Germinal center (tissue), 1 donor: ENCODE measurements at regions not wholly inside any gene's neighbourhood (a gene's known extent, or its start where the extent isn't known, plus 50 kb on each side); places are given as distances from the start of the nearest gene placed in this dataset.
A peak's percentile ranks its signal among the peaks of the same experiment; 100 is the strongest.
"Not testable (repeated sequence)": the region's sequence is repeated elsewhere in the genome, so short reads cannot be mapped to it uniquely, and the experiment has no call there.

Experiments used
- DNase-seq: peaks from one replicate; pipeline ENCODE4 v3.0.0; 2012; ENCODE audit warnings: mixed read lengths, low spot score

- DNase-seq, result no peak
Measured at GRCh38 chr6:159594106-159594749, 98.8 kb downstream of the SOD2 start.

DNA sequence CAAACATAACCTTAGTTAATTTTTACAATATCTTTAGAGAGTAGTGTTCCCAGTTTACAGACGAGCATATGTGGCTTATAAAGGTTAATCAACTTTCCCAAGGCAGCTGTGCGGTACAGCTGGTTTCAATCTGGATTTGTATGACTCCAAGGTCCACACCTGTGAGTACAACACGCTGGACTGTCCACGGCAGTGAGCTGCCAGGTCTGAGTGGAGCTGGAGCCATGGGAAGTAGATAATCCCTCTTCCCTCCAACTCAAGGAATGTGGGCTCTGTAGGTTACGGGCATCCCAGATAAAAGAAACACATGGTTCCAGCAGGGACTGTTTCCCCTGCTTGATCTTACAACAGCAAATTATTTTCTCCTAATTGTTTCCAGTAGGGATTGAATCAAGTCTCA is 102.2 kb downstream of the SOD2 start:
- no peak for DNase-seq

- no peak for DNase-seq
Measured at GRCh38 chr6:159586684-159587083, 106.4 kb downstream of the SOD2 start.

- DNase-seq, result no peak
Measured at GRCh38 chr6:159582736-159583135, 110.3 kb downstream of the SOD2 start.

GRCh38 chr6:159578629-159579028 is 114.4 kb downstream of the SOD2 start:
- no peak for DNase-seq

- DNase-seq, result no peak
Measured at GRCh38 chr6:159577564-159577963, 115.5 kb downstream of the SOD2 start.

GRCh38 chr6:159572439-159573110 is 120.5 kb downstream of the SOD2 start:
- DNase-seq, result no peak

- DNase-seq, result no peak
Measured at GRCh38 chr6:159565181-159565710, 127.8 kb downstream of the SOD2 start.

- no peak for DNase-seq
Measured at GRCh38 chr6:159564456-159564855, 128.6 kb downstream of the SOD2 start.

- no peak for DNase-seq
Measured at GRCh38 chr6:159557031-159557430, 136.0 kb downstream of the SOD2 start.

GRCh38 chr6:159555082-159555875 is 137.8 kb downstream of the SOD2 start:
- DNase-seq, result no peak

- DNase-seq, result no peak
Measured at GRCh38 chr6:159541296-159541695, 151.7 kb downstream of the SOD2 start.

GRCh38 chr6:159540883-159541282 is 152.2 kb downstream of the SOD2 start:
- DNase-seq, result no peak

DNA sequence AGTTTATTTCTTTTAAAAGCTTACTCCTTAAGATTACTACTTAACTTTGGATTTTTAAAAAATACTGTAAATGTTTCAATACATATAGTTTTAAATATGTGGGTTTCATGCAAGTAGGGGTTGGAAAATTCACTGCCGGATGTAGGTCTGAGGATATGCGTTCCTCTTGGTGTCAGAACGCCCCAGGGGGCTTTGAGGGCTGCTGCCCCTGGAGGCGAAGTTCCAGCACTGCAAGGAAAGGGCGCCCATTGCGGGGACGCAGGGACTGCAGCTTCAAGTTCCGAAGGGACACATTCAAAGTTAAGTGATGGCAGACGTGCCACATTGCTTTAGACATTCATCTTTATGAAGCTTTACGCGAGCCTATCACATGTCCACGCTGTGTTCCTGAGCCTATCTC is 152.9 kb downstream of the SOD2 start:
- DNase-seq, result peak; percentile 25

GRCh38 chr6:159538031-159538430 is 155.0 kb downstream of the SOD2 start:
- not testable (repeated sequence) for DNase-seq

DNA sequence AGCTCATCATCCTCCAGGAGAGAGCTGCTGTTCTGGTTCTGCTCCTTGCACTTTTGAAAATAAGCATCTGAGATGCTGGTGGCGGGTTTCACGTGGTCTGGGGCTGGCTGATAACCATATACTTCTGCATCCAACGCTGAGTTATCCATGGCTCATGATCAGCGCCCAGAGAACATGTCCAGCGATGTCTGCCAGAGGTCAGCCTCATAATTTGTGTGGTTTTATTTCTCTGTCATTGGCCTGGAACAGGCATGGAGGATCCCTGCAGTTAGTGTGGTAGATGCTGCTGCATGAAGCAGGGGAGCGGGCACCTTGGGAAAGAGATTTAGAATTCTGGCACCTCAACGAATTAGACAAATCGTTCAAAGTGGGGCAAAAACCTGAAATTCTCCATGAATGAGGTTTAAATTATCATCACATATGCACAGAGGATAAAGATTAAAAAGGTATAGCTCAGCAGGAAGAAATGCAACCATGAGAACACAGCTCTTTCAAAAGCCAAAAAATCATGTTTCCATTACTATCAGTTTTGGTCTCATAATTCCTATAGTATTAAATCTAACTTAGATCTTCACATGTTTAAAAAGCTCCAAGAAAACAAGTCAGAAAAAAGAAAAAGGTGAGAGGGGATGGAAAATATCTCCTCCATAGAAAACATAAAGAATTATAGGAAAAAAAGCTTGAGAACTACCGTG is 157.2 kb downstream of the SOD2 start:
- no peak for DNase-seq

DNA sequence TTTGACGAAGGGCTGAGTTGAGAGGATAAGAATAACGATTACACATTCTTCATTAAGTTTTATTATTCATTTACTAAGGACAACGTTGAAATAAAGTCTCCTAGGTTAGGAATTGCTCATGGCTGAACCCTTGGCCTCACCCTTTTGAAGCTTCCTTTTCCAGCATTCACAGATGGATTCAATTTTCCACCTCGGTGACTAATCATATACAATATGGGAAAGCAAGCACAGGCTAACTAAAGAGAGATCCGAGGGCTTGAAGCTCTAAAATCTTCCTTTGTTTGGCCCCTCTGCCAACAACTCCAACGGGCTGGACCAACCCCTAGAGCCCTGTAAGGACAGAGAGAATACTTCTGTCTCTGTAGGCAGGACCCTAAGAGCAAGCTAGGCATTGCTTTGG is 159.5 kb downstream of the SOD2 start:
- DNase-seq, result no peak

DNA sequence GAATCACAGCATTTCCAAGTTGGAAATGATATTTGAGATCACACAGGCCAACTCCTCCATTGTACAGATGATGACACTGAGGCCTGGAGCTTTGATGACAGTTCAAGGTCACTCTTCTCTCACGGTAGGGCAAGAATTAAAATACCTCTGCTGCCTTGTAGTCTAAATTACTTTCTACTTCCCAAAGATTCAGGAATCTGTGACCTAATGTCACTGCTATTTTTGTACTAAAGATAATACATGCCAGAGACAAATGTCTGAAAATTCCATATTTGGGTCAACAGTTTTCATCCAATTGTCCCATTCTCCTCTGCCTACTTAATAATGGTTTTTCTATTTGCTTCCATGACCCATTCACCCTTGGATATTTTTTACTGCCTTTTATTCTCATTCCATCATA is 160.0 kb downstream of the SOD2 start:
- no peak for DNase-seq

DNA sequence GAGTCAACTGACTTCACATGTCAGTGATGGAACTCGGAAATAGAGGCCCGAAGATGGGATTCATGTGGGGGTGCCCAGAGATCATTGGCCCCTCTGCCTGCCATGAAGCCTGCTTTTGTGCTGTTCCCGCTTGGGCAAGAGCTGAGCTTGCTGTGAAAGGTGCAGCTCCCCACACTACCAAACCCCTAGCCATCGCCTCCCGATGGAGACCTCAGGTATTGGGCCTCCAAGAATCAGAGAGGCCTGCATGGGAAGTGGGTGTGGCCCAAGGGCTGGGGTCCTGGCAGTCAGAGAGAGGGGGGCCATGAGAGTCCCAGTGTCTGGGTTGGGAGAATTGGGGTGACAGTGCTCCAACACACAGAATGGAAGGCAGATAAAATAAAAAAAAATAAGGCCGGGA is 160.9 kb downstream of the SOD2 start:
- DNase-seq, result no peak

DNA sequence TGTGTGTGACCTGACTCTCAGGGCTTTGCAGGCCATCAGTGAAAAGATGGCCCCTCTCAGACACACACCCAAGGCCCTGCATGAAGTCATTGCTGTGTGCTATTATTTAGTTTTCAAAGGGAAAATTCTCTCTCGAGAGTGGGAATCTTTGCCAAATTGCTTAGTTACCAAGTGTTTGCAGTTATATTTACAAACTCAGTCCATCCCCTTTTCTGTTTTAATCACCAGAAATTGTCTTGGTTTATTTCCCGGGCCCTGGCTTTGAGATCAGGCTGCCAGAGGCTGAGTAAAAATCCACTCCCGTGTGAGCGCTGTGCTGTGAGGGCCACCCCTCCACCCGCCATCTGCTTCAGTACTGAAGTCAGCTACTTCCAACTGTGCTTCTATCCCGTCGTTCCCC is 163.1 kb downstream of the SOD2 start:
- no peak for DNase-seq

DNA sequence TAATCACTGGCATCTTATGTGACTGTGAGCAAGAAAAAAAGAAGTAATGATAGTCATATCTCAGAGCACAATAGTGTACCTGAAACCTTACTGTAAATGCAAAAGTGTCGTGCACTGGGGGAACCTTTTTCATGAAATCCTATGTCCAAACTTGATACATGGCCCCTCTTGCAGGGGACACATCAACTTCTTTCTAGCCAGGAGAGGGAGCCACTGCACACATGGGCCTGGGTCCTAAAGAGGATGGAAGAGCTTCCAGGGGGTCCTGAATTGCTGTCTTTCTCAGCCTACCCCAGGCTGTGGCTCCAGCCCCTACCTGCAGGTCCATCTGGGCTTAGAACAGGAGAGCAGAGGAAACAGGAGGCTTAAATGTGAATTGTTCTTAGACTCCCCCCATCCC is 165.7 kb downstream of the SOD2 start:
- no peak for DNase-seq

- DNase-seq, result no peak
Measured at GRCh38 chr6:159525445-159526025, 167.5 kb downstream of the SOD2 start.
